Hepatocyte (in vitro differentiated cells): ENCODE measurements at regions not wholly inside any gene's neighbourhood (a gene's known extent, or its start where the extent isn't known, plus 50 kb on each side); places are given as distances from the start of the nearest gene placed in this dataset.

Experiments used
- DNase-seq: peaks from one replicate; pipeline ENCODE4 v3.0.0-alpha.2; 2016; ENCODE audit warnings: low spot score
- H2AFZ ChIP-seq: fragments of 200-600 bp; sonication (generic); 2 replicates; pipeline ENCODE4 v1.6.0; 2016; ENCODE audit warnings: antibody characterized with exemption, mild to moderate bottlenecking
- H3K27ac ChIP-seq: fragments of 200-600 bp; sonication (generic); 2 replicates; pipeline ENCODE4 v1.5.1; 2016; ENCODE audit warnings: mild to moderate bottlenecking
- H3K27me3 ChIP-seq: fragments of 200-600 bp; sonication (generic); 2 replicates; pipeline ENCODE4 v1.6.1; 2016
- H3K36me3 ChIP-seq: fragments of 200-600 bp; sonication (generic); replicated peaks from 2 replicates; pipeline ENCODE4 v1.5.1; 2016; ENCODE audit warnings: low read depth; ENCODE audit not compliant: insufficient read depth
- H3K4me1 ChIP-seq: fragments of 200-600 bp; sonication (generic); 2 replicates; pipeline ENCODE4 v1.5.1; 2016; ENCODE audit warnings: mild to moderate bottlenecking, moderate library complexity; ENCODE audit not compliant: insufficient read depth
- H3K4me2 ChIP-seq: fragments of 200-600 bp; sonication (generic); 2 replicates; pipeline ENCODE4 v1.6.0; 2016
- H3K4me3 ChIP-seq: fragments of 200-600 bp; sonication (generic); 2 replicates; pipeline ENCODE4 v1.5.1; 2016; ENCODE audit warnings: mild to moderate bottlenecking
- H3K79me2 ChIP-seq: fragments of 200-600 bp; sonication (generic); 2 replicates; pipeline ENCODE4 v1.6.0; 2017; ENCODE audit warnings: mild to moderate bottlenecking
- H3K9me2 ChIP-seq: fragments of 200-600 bp; sonication (generic); replicated peaks from 2 replicates; pipeline ENCODE4 v1.6.0; 2017; ENCODE audit warnings: mild to moderate bottlenecking; ENCODE audit not compliant: insufficient read depth
- H3K9me3 ChIP-seq: fragments of 200-600 bp; sonication (generic); 2 replicates; pipeline ENCODE4 v1.5.1; 2016; ENCODE audit warnings: low read depth, mild to moderate bottlenecking
- H4K20me1 ChIP-seq: fragments of 200-600 bp; sonication (generic); 2 replicates; pipeline ENCODE4 v1.6.0; 2016; ENCODE audit warnings: mild to moderate bottlenecking; ENCODE audit not compliant: insufficient read depth, poor library complexity, severe bottlenecking
- EZH2 ChIP-seq: fragments of 200-600 bp; sonication (generic); IDR thresholded peaks from 2 replicates; pipeline ENCODE4 v1.6.1; 2016; ENCODE audit warnings: antibody characterized with exemption, mild to moderate bottlenecking, borderline replicate concordance
- EZH2phosphoT487 ChIP-seq: fragments of 200-600 bp; sonication (generic); IDR thresholded peaks from one replicate; pipeline ENCODE4 v1.6.1; 2018; ENCODE audit warnings: antibody characterized with exemption, mild to moderate bottlenecking, low read depth, moderate library complexity; ENCODE audit not compliant: unreplicated experiment, severe bottlenecking
- WGBS: methylation state at CpG from one replicate; pipeline ENCODE4 v1.1.6; 2016; ENCODE audit warnings: low lambda C conversion rate; ENCODE audit errors: missing lambda C conversion rate; 5-methylcytosine and 5-hydroxymethylcytosine counted together
- TF ChIP-seq, protein P1 (sequence below): fragments of 200-600 bp; sonication (generic); IDR thresholded peaks from 2 replicates; pipeline ENCODE4 v1.5.1; 2016; ENCODE audit warnings: antibody characterized with exemption, mild to moderate bottlenecking; ENCODE audit not compliant: poor library complexity

DNA sequence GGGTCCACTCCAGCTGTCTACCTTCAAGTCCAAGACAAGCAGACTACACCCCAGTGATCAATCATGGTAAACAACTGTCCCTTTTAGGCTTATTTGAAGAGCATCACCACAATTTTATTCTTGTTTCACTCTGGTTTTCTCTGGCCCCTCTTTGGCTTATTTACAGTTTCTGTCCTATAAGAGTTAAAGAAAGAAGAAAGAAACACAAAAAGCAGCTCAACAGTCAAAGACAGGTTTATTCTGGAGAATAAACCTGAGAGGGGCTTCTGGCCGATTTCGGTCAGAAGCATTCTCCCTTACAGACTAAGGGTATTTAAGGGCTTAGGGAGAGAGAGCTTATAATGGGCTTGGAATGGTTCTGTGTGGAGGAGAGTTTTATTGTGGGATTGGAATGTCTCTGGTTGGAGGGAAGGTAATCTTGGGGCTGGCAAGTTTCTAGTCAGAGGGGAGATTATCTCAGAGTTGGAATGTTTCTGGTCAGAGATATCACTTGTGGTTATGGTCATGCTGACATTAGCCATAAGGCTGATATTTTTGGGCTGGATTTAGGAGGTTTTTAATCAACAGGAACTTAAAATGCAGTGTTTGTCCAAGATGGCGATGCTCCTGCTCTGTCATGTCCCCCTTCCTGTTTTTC lies 161.0 kb downstream of the URB2 start:
- Histone ChIP-seq H3K9me3 (no peaks in the 10 kb centered on the region), H3K27me3 (no peaks in the 10 kb centered on the region), H3K4me2 (no peak overlapping the region), H3K79me2 (no peaks in the 10 kb centered on the region), H3K9me2 (no peaks in the 10 kb centered on the region), H3K27ac (no peak overlapping the region), H3K36me3 (no peaks in the 10 kb centered on the region), H2AFZ (no peak overlapping the region), H3K4me3 (no peak overlapping the region), H4K20me1 (no peaks in the 10 kb centered on the region), H3K4me1 (no peaks in the 10 kb centered on the region)
- 78% methylated on average over 3 of the region's 3 CpGs for WGBS
- TF ChIP-seq EZH2phosphoT487 = no peak
- no peak for TF ChIP-seq EZH2
- TF ChIP-seq, protein P1, sequence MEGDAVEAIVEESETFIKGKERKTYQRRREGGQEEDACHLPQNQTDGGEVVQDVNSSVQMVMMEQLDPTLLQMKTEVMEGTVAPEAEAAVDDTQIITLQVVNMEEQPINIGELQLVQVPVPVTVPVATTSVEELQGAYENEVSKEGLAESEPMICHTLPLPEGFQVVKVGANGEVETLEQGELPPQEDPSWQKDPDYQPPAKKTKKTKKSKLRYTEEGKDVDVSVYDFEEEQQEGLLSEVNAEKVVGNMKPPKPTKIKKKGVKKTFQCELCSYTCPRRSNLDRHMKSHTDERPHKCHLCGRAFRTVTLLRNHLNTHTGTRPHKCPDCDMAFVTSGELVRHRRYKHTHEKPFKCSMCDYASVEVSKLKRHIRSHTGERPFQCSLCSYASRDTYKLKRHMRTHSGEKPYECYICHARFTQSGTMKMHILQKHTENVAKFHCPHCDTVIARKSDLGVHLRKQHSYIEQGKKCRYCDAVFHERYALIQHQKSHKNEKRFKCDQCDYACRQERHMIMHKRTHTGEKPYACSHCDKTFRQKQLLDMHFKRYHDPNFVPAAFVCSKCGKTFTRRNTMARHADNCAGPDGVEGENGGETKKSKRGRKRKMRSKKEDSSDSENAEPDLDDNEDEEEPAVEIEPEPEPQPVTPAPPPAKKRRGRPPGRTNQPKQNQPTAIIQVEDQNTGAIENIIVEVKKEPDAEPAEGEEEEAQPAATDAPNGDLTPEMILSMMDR = no peak
- DNase-seq = no peak

DNA sequence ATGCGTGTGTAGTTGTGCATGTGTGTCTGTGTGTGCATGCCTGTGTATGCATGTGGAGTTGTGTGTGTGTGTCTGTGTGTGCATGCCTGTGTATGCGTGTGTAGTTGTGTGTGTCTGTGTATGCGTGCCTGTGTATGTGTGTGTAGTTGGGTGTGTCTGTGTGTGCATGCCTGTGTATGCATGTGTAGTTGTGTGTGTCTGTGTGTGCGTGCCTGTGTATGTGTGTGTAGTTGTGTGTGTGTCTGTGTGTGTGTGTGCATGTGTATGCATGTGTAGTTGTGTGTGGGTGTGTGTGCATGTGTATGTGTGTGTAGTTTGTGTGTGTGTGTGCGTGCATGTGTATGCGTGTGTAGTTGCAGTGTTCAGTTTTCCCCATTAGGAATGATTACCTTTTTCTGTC lies 162.0 kb downstream of the URB2 start:
- no peaks in the 10 kb centered on the region for H4K20me1 ChIP-seq
- H3K9me2 ChIP-seq = no peaks in the 10 kb centered on the region
- no peak overlapping the region for H3K4me2 ChIP-seq
- no peaks in the 10 kb centered on the region for H3K9me3 ChIP-seq
- WGBS = 98% methylated on average over 6 of the region's 6 CpGs
- H2AFZ ChIP-seq = no peak overlapping the region
- H3K27me3 ChIP-seq = no peaks in the 10 kb centered on the region
- H3K4me3 ChIP-seq = no peak overlapping the region
- TF ChIP-seq EZH2phosphoT487 (no peak), EZH2 (no peak)
- TF ChIP-seq, protein P1 = no peak
- no peaks in the 10 kb centered on the region for H3K36me3 ChIP-seq
- no peaks in the 10 kb centered on the region for H3K79me2 ChIP-seq
- no peak for DNase-seq
- no peaks in the 10 kb centered on the region for H3K4me1 ChIP-seq
- H3K27ac ChIP-seq = no peak overlapping the region

DNA sequence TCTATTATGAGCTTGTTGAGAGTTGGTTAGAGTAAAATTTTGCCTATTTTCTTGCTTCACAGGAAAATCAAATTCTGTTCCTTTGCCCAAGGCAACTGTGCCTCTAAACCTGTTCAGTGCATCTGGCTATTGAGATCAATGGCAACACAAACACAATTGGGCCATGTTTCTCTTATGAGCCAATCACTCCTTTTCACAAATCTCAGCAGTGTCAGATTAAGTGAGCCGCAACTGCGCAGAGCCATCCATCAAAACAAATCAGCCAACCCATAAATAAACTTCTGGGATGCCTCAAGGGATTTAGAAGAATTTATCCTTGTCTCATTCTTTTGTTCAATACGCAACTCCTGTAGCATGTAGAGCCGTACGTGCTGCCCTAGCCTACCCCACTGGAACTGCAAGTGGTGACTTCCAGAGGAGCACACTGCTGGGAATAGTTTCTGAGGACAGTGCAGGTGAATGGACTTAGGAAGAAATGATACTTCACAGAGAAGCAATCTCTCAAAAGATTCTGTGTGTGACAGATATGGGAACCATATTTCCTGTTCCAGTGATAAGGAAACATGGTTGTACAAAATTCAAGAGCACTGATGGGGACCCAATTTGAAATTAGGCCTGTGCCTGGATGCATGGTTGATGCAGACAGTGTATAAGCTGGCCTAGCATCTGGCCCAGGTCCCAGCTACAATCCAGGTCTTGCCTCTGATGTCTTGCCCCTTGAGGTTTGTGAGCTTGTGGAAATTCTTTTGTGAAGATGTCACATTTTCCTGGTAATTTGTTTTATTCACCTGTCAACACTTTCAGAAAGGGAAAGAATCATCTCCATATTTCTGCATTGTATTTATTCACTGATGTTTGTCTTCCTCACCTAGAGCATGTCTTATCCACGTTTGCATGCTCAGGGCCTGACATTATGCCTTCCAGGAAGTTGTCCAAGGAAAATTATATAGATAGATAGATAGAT lies 166.2 kb downstream of the URB2 start:
- H3K36me3 ChIP-seq = no peaks in the 10 kb centered on the region
- H3K9me2 ChIP-seq = no peaks in the 10 kb centered on the region
- no peaks in the 10 kb centered on the region for H4K20me1 ChIP-seq
- H3K27me3 ChIP-seq = peaks cover 2% of the 10 kb centered on the region
- no peak for TF ChIP-seq EZH2phosphoT487
- TF ChIP-seq EZH2 = no peak
- TF ChIP-seq, protein P1 = no peak
- no peaks in the 10 kb centered on the region for H3K9me3 ChIP-seq
- H3K27ac ChIP-seq = no peak overlapping the region
- H3K79me2 ChIP-seq = no peaks in the 10 kb centered on the region
- DNase-seq = no peak
- H3K4me2 ChIP-seq = no peak overlapping the region
- no peak overlapping the region for H3K4me3 ChIP-seq
- 76% methylated on average over 6 of the region's 6 CpGs for WGBS
- no peak overlapping the region for H2AFZ ChIP-seq
- H3K4me1 ChIP-seq = no peaks in the 10 kb centered on the region
